ENCODE measurements at regions not wholly inside any gene's neighbourhood (a gene's known extent, or its start where the extent isn't known, plus 50 kb on each side); places are given as distances from the start of the nearest gene placed in this dataset.

GRCh38 chr3:59341459-59341858 is 291.6 kb upstream of the CFAP20DC start:
- TF ChIP-seq, protein P1, sequence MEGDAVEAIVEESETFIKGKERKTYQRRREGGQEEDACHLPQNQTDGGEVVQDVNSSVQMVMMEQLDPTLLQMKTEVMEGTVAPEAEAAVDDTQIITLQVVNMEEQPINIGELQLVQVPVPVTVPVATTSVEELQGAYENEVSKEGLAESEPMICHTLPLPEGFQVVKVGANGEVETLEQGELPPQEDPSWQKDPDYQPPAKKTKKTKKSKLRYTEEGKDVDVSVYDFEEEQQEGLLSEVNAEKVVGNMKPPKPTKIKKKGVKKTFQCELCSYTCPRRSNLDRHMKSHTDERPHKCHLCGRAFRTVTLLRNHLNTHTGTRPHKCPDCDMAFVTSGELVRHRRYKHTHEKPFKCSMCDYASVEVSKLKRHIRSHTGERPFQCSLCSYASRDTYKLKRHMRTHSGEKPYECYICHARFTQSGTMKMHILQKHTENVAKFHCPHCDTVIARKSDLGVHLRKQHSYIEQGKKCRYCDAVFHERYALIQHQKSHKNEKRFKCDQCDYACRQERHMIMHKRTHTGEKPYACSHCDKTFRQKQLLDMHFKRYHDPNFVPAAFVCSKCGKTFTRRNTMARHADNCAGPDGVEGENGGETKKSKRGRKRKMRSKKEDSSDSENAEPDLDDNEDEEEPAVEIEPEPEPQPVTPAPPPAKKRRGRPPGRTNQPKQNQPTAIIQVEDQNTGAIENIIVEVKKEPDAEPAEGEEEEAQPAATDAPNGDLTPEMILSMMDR (IDR thresholded peaks at IDR 0.05; ENCODE audit: poor library complexity) = no peak
- TF ChIP-seq EZH2phosphoT487 (IDR thresholded peaks at IDR 0.05; ENCODE audit: low read depth, severe bottlenecking, unreplicated experiment) (no peak), EZH2 (IDR thresholded peaks at IDR 0.05; ENCODE audit: borderline replicate concordance) (no peak)

Measured in hepatocyte (in vitro differentiated cells).